ENCODE measurements at regions not wholly inside any gene's neighbourhood (a gene's known extent, or its start where the extent isn't known, plus 50 kb on each side); places are given as distances from the start of the nearest gene placed in this dataset.

DNA sequence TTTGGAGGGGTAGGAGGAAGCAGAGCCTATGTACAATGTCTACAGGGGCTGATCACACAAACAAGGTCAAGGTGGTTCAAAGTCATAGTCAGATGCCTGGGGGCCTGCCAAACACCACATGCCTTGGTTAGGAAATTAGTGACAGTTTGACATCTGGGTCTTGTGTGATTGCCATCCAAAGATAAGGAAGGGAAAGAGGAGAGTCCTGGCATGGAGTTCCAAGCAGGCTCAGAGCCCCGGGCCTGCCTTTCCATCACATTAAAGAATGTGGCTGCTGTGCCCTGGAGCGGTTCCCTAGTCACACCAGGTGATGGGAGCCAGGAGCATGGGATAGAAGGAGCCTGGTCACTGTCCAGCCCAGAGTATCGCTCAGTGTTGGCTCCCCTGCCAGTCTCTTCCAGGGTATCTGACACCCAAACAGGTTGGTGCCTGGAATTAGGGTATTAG lies 53.6 kb upstream of the BCL2L14 start:
- TF ChIP-seq, protein P1, sequence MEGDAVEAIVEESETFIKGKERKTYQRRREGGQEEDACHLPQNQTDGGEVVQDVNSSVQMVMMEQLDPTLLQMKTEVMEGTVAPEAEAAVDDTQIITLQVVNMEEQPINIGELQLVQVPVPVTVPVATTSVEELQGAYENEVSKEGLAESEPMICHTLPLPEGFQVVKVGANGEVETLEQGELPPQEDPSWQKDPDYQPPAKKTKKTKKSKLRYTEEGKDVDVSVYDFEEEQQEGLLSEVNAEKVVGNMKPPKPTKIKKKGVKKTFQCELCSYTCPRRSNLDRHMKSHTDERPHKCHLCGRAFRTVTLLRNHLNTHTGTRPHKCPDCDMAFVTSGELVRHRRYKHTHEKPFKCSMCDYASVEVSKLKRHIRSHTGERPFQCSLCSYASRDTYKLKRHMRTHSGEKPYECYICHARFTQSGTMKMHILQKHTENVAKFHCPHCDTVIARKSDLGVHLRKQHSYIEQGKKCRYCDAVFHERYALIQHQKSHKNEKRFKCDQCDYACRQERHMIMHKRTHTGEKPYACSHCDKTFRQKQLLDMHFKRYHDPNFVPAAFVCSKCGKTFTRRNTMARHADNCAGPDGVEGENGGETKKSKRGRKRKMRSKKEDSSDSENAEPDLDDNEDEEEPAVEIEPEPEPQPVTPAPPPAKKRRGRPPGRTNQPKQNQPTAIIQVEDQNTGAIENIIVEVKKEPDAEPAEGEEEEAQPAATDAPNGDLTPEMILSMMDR (IDR thresholded peaks at IDR 0.05) = no peak
- no peak for TF ChIP-seq POLR2AphosphoS5 (IDR thresholded peaks at IDR 0.05)

All from stomach (tissue), 4 donors.